ENCODE measurements at regions not wholly inside any gene's neighbourhood (a gene's known extent, or its start where the extent isn't known, plus 50 kb on each side); places are given as distances from the start of the nearest gene placed in this dataset.

GRCh38 chr7:106418094-106418493, 133.3 kb upstream of the NAMPT start:
- no peak for DNase-seq

GRCh38 chr7:106417273-106417902, 132.6 kb upstream of the NAMPT start:
- DNase-seq = no peak

DNA sequence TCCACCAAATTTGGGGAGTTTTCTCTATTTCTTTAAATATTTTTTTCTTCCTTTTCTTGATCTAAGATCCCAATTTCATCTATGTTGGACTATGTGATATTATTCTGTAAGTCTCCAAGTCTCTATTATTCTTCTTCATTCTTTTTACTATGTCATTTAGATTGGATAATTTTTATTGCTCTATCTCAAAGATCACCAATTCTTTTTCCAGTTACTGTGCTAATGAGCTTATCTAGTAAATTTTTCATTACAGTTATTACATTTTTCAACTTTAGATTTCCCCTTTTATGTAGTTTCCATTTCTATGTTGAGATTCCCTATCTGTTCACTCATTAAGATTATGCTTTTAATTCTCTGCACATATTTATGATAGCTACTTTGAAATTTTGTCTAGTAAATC, 131.6 kb upstream of the NAMPT start:
- DNase-seq = no peak

DNA sequence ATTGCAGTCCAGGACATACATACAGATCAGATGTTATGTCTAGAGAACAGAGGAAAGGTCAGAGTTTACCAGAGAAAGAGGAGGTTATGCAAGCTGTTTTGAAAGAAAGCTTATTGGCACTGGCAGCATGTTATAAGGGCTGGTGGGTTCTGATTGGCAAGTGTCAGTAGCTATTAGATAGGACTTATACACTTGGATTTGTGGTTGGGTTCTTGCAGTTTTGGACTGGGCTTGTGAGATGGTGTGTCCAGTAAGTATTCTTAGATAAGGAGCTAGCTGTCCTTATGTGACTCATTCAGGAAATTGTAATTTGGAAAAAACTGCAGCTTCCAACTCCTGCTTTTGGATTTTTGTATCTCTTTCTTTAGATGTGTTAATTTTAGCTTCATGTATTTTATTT, 130.7 kb upstream of the NAMPT start:
- no peak for DNase-seq

GRCh38 chr7:106413446-106413845, 128.7 kb upstream of the NAMPT start:
- DNase-seq = no peak

DNA sequence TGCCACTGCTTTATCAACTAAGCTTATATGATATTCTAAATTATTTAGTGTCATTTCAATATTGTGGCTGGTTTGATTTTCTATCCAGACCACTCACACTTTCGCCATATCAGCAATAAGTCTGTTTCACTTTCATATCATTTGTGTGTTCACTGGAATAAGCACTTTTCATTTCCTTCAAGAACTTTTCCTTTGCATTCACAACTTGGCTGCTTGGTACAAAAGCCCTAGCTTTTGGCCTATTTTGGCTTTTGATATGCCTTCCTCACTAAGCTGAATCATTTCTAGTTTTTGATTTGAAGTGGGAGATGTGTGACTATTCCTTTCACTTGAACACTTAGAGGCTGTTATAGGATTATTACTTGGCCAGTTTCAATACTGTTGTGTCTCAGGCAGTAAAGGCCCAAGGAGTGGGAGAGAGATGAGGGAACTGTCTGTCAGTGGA, 120.9 kb upstream of the NAMPT start:
- DNase-seq = no peak

DNA sequence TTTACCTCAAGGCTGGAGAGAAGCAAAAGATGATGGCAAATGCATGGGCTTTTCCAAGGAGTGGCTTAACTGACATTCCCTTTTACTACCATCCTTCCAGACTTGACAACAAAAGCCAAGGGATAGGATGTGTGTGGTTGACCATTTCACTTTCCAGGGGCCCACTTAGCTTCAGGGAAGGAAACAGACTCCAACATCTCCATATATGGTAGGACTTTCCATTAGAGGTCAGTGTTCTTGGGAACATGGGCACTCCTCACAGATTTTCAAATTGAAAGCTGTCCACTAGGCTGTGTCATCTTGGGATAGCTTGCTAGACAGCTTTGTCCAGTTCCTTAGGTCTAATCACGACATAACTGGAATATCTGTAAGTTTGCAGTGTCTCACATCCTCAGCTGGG, 118.1 kb upstream of the NAMPT start:
- no peak for DNase-seq

DNA sequence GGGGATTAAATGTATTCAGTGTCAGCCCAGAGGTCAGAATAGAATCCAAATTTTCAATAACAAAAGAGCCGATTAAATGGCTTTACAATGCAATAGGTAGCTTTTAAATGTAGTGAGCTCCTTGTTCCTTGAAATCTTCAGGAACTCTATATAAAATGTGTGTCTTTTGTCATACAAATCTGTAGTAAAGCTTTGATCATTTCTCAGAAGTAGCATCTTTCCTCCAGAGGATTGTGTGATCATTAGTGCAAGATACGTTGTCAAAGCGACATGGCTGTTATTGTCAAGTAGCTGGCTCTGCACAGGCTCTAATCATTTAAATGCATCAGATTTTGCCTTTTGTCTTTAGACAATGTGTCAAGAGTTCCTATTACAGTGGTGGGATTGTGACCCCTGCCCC, 116.1 kb upstream of the NAMPT start:
- no peak for DNase-seq

DNA sequence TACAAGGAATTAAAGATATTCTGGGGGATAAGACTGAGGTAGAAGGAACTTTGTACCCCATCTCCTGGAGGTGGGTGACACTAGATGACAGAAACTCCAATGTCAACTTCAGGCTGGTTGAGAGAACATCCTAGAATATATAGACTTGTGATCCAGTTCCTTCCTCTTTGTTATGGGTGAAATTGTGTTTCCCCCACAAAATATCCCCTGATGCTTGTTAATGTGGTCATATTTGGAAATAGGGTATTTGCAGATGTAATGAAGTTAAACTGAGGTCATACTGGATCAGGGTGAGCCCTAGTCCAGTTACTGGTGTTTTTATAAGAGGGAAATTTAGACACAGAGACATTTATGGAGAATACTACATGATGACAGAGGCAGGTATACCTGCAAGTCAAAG, 114.0 kb upstream of the NAMPT start:
- DNase-seq = no peak

GRCh38 chr7:106397994-106398393, 113.2 kb upstream of the NAMPT start:
- no peak for DNase-seq

GRCh38 chr7:106394526-106394925, 109.7 kb upstream of the NAMPT start:
- DNase-seq = no peak

DNA sequence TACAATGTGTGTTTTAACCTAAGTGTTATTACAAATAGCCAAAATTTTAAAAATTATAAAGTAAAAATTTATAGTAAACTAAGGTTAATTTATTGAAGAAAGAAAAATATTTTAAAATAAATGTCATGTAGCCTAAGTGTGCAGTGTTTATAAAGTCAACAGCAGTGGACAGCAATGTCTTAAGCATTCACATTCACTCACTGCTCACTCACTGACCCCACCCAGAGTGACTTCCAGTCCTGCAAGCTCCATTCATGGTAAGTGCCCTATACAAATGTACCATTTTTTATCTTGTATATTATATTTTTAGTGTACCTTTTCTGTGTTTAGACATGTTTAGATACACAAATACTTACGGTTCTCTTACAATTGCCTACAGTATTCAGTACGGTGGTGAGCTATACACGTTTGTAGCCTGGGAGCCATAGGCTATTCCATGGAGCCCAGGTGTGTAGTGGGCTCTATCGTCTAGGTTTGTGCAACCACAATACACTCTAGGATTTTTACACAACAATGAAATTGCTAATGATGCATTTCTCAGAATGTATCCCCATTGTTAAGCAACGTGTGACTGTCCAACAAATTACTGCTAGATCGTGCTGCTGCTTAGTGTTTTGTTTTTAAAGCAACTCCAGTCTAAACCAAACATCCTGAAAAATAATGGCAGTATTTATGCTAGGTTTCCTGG, 108.9 kb upstream of the NAMPT start:
- DNase-seq = no peak

DNA sequence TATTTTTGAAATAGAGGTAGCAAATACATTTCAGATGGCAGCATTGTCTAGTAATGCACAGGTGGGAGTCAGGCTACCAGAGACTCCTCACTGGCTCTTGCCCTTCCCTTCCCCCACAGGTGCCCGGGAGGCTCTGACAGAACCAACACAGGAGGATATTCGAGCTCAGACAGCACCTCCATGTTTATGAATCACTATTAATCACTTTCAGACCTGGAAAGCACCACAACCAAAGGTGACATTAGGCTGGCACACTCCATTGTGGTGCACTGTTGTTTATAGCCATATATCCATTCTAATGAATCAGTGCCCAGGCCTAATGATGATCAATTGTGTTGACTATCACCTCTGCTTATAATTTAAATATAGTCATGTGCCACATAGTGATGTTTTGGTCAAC, 107.8 kb upstream of the NAMPT start:
- DNase-seq = no peak

- no peak for DNase-seq
Measured at GRCh38 chr7:106392144-106392543, 107.4 kb upstream of the NAMPT start.

DNA sequence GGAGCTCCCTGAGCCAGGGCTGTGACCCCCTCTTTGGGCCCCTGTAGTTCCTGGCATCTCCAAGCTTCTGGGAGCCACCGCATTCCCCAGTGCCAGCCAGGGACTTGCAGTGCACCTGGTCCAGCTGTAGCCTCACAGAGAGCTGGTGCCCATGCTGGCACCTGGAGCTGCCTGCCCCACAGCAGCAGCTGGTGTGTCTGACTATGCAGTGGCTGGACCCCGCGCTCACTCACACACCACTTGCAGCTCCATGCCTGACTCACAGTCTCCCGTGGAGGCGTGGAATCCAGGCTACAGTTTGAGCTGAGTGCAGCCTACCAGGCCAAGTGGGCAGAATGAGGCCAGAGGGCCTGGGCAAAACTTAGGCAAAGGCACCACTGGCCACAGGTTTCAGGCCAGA, 102.2 kb upstream of the NAMPT start:
- no peak for DNase-seq

DNA sequence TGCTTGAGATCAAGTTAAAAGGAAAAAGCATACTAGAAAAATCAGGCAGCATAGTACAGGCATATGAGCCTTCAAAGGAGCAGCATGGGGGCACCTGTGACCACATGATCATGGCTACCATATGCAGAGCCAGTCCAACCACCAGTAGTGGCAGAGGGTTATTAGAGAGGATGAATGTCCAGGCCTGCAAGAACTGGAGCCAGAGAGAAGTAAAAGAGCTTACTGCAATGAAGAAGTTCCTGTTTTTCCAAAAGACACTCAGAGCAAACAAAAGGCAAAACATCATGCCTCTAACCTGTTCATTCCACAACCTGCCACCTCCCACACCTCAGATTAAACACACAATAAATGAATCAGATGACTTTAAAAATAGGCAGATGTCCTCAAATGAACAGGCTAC, 99.6 kb upstream of the NAMPT start:
- no peak for DNase-seq

GRCh38 chr7:106382929-106383328, 98.1 kb upstream of the NAMPT start:
- no peak for DNase-seq

DNA sequence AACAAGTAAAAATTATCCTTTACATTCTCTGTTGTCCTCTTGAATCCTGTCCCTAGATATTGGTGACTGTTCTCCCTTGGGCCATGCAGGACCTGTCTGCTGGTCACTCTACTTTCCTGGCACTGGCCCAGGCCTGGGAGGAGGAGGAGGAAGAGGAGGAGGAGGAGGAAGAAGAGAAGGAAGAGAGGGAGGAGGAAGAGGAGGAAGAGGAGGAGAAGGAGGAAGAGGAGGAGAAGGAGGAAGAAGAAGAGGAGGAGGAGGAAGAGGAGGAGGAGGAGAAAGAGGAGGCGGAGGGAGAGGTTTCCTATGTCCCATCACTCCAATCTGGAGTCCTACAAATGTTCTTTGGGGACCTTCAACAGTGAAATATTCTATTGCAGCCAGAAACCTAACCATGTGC, 97.3 kb upstream of the NAMPT start:
- DNase-seq = no peak

DNA sequence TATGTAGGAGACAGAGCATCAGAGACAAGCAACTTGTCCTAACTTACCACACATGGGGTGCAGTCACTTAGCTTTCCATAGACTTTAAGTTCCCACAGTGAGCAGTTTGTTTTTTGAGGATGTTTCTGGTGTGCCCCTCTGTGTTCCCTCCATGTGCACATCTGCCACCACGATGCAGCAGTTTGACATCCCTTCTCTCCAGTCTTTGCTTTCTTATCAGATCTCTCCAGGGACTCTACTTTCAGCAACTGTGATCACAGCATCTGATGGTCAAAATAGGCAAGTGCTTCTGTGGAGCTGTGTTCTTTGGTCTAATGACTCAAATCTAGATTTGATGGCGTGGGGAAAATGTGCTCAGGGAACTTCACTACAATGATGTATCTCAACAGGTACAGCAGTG, 96.5 kb upstream of the NAMPT start:
- DNase-seq = no peak

- DNase-seq = no peak
Measured at GRCh38 chr7:106377847-106378361, 93.1 kb upstream of the NAMPT start.

GRCh38 chr7:106376026-106376799, 91.4 kb upstream of the NAMPT start:
- DNase-seq = no peak

GRCh38 chr7:106375499-106375898, 90.7 kb upstream of the NAMPT start:
- DNase-seq = no peak

DNA sequence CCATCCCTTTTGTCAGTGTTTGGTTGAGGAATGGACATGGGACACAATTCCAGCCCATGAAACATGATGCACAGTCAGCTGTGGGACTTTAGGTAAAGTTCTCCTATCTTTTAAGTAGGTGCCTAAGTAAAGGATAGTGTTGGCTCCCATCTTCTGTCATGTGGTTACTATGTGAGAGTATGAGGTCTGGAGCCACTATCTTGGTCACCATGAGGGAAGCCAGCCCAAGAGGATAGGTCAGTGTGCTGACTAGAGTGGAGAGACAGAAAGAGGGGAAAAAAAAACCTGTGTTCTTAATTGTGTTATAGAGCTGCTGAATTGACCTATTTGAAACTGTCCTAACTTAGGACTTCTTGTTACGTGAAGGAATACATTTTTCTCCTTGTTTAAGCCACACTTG, 89.7 kb upstream of the NAMPT start:
- DNase-seq = no peak
